ENCODE measurements at regions not wholly inside any gene's neighbourhood (a gene's known extent, or its start where the extent isn't known, plus 50 kb on each side); places are given as distances from the start of the nearest gene placed in this dataset.

GRCh38 chr7:145269418-145270161, 433.7 kb upstream of the TPK1 start:
- CTCF ChIA-PET, result no interaction called here
- dilution Hi-C loops (cut with MboI; ENCODE audit: extremely low pct_ligation_motif_present, low sequenced_read_pairs), result no loop called here

DNA sequence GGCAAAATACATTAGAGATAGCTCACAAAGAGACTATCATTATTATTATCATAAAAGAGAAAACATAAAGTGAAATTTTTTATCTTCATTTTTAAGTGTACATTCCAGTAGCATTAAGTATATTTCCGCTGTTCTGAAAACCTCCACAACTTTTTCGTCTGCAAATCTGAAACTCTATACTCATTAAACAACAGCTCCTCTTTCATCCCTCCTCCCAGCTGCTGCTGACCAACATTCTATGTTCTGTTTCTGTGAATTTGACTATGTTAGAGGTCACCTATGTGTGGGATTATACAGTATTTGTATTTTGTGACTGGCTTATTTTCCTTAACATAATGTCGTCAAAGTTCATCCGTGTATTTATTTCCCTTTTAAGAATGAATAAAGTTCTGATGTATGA, 429.3 kb upstream of the TPK1 start:
- POLR2A ChIA-PET, result no interaction called here
- Histone ChIP-seq H3K9me1 (replicated peaks; ENCODE audit: control insufficient read depth, extremely low read depth, insufficient read depth, low read length) (no peaks in the 10 kb centered on the region), H3K4me3 (replicated peaks in 1 of 3; ENCODE audit: insufficient read depth in 1 of 3, low read depth in 1 of 3, low read length in 3 of 3) (no peak overlapping the region), H3K27ac (ENCODE audit: insufficient read depth, low read depth, low read length) (no peak overlapping the region), H3K79me2 (ENCODE audit: control insufficient read depth, insufficient read depth, low read length) (no peaks in the 10 kb centered on the region), H3K9me3 (replicated peaks; ENCODE audit: control insufficient read depth, insufficient read depth, low read length) (peaks cover 3% of the 10 kb centered on the region), H3K4me2 (ENCODE audit: insufficient read depth, low read length) (no peak overlapping the region), H3K4me1 (ENCODE audit: control insufficient read depth, extremely low read depth, insufficient read depth, low read length) (no peaks in the 10 kb centered on the region), H3K27me3 (ENCODE audit: control insufficient read depth in 2 of 2, insufficient read depth in 2 of 2, low read length in 2 of 2) (no peaks in the 10 kb centered on the region), H3K36me3 (ENCODE audit: control insufficient read depth in 2 of 2, extremely low read depth in 1 of 2, insufficient read depth in 2 of 2, low read length in 2 of 2) (no peaks in the 10 kb centered on the region), H2AFZ (ENCODE audit: low read depth, low read length) (no peak overlapping the region), H4K20me1 (replicated peaks; ENCODE audit: control insufficient read depth, extremely low read depth, insufficient read depth, low read length) (no peaks in the 10 kb centered on the region), H3K9ac (replicated peaks; ENCODE audit: extremely low read depth, insufficient read depth, low read length) (no peak overlapping the region)
- BruUV-seq (replicated peaks), result no TSS peak
- intact Hi-C loops (cut with micrococcal nuclease), result no loop called here
- DNase-seq (ENCODE audit: low read depth, low spot score) (no peak), FAIRE-seq (no peak)
- TF ChIP-seq CTCF (IDR thresholded peaks at IDR 0.05; ENCODE audit: extremely low read depth in 1 of 2, insufficient read depth in 1 of 2, low read depth in 1 of 2, low read length in 2 of 2) (no peak), GATA2 (IDR thresholded peaks at IDR 0.05; ENCODE audit: insufficient read depth, insufficient read length, low read depth, low read length) (no peak), POLR2AphosphoS5 (IDR thresholded peaks at IDR 0.05; ENCODE audit: insufficient read depth, low read depth, low read length) (no peak), MYC (IDR thresholded peaks at IDR 0.05; ENCODE audit: low read depth, low read length) (no peak), JUN (IDR thresholded peaks at IDR 0.05; ENCODE audit: borderline replicate concordance, insufficient read depth, insufficient read length, low read depth) (no peak), FOS (IDR thresholded peaks at IDR 0.05; ENCODE audit: borderline replicate concordance, insufficient read depth, low read length) (no peak), POLR2A (IDR thresholded peaks at IDR 0.05; ENCODE audit: low read depth, low read length) (no peak), EZH2 (IDR thresholded peaks at IDR 0.05; ENCODE audit: borderline replicate concordance, low read depth, low read length, severe bottlenecking) (no peak)
- TF ChIP-seq, protein P1, sequence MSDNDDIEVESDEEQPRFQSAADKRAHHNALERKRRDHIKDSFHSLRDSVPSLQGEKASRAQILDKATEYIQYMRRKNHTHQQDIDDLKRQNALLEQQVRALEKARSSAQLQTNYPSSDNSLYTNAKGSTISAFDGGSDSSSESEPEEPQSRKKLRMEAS (IDR thresholded peaks at IDR 0.05; ENCODE audit: insufficient read depth, insufficient read length), result no peak
- CTCF ChIA-PET, result no interaction called here
- dilution Hi-C loops (cut with MboI; ENCODE audit: extremely low pct_ligation_motif_present, low sequenced_read_pairs), result no loop called here

More at GRCh38 chr7:145269418-145270161, 433.7 kb upstream of the TPK1 start:
- DNase-seq (ENCODE audit: low read depth, low spot score) (no peak), FAIRE-seq (no peak)
- no peak overlapping the region for H3K27ac ChIP-seq (ENCODE audit: insufficient read depth, low read depth, low read length)
- TF ChIP-seq POLR2A (IDR thresholded peaks at IDR 0.05; ENCODE audit: low read depth, low read length) (no peak), JUN (IDR thresholded peaks at IDR 0.05; ENCODE audit: borderline replicate concordance, insufficient read depth, insufficient read length, low read depth) (no peak)
- H4K20me1 ChIP-seq (replicated peaks; ENCODE audit: control insufficient read depth, extremely low read depth, insufficient read depth, low read length), result no peaks in the 10 kb centered on the region
- no peaks in the 10 kb centered on the region for H3K36me3 ChIP-seq (ENCODE audit: control insufficient read depth in 2 of 2, extremely low read depth in 1 of 2, insufficient read depth in 2 of 2, low read length in 2 of 2)
- H3K4me3 ChIP-seq (replicated peaks in 1 of 3; ENCODE audit: insufficient read depth in 1 of 3, low read depth in 1 of 3, low read length in 3 of 3), result no peak overlapping the region
- H3K9me3 ChIP-seq (replicated peaks; ENCODE audit: control insufficient read depth, insufficient read depth, low read length), result peaks cover 3% of the 10 kb centered on the region
- H2AFZ ChIP-seq (ENCODE audit: low read depth, low read length), result no peak overlapping the region
- H3K9ac ChIP-seq (replicated peaks; ENCODE audit: extremely low read depth, insufficient read depth, low read length), result no peak overlapping the region
- H3K9me1 ChIP-seq (replicated peaks; ENCODE audit: control insufficient read depth, extremely low read depth, insufficient read depth, low read length), result no peaks in the 10 kb centered on the region
- H3K79me2 ChIP-seq (ENCODE audit: control insufficient read depth, insufficient read depth, low read length), result no peaks in the 10 kb centered on the region
- POLR2A ChIA-PET, result no interaction called here
- no peak overlapping the region for H3K4me2 ChIP-seq (ENCODE audit: insufficient read depth, low read length)
- BruUV-seq (replicated peaks), result no TSS peak
- no peaks in the 10 kb centered on the region for H3K27me3 ChIP-seq (ENCODE audit: control insufficient read depth in 2 of 2, insufficient read depth in 2 of 2, low read length in 2 of 2)
- intact Hi-C loops (cut with micrococcal nuclease), result no loop called here
- no peaks in the 10 kb centered on the region for H3K4me1 ChIP-seq (ENCODE audit: control insufficient read depth, extremely low read depth, insufficient read depth, low read length)

Measured in endothelial cell of umbilical vein (primary cell).